ENCODE measurements at regions not wholly inside any gene's neighbourhood (a gene's known extent, or its start where the extent isn't known, plus 50 kb on each side); places are given as distances from the start of the nearest gene placed in this dataset.

- TF ChIP-seq REST (IDR thresholded peaks at IDR 0.05; ENCODE audit: low read depth) (no peak), YY1 (IDR thresholded peaks at IDR 0.05; ENCODE audit: low read depth) (no peak), CEBPB (IDR thresholded peaks at IDR 0.05) (no peak), ZBTB7A (IDR thresholded peaks at IDR 0.05; ENCODE audit: low read depth) (no peak), CREB1 (IDR thresholded peaks at IDR 0.05; ENCODE audit: low read depth) (no peak), MAX (IDR thresholded peaks at IDR 0.05) (no peak), RAD21 (IDR thresholded peaks at IDR 0.05; ENCODE audit: low read depth) (no peak), NFIC (IDR thresholded peaks at IDR 0.05) (no peak), USF1 (IDR thresholded peaks at IDR 0.05) (no peak), FOXM1 (IDR thresholded peaks at IDR 0.05; ENCODE audit: borderline replicate concordance, low read depth) (no peak)
Measured at GRCh38 chr10:60574388-60574787, 184.7 kb upstream of the ANK3 start.
